Transverse colon (tissue), 4 donors: ENCODE measurements at regions not wholly inside any gene's neighbourhood (a gene's known extent, or its start where the extent isn't known, plus 50 kb on each side); places are given as distances from the start of the nearest gene placed in this dataset.

Source experiments
- DNase-seq: peaks from one replicate; pipeline ENCODE4 v3.0.0-alpha.2; 2019
- H3K27ac ChIP-seq, 4 donors: fragments of 200-600 bp; sonication (generic); 2 replicates each; pipeline ENCODE4 v1.5.1; 2016 to 2018; ENCODE audit warnings: inconsistent platforms in 4 of 4
- H3K27me3 ChIP-seq: fragments of 200-600 bp; sonication (generic); 2 replicates; pipeline ENCODE4 v1.5.1; 2017; ENCODE audit warnings: inconsistent platforms
- H3K36me3 ChIP-seq, 4 donors: fragments of 200-600 bp; sonication (generic); 2 replicates each; pipeline ENCODE4 v1.5.1; 2017 to 2019; ENCODE audit warnings: inconsistent platforms in 4 of 4
- H3K4me1 ChIP-seq, 4 donors: fragments of 200-600 bp; sonication (generic); 2 replicates each; pipeline ENCODE4 v1.5.1; 2017 to 2020; ENCODE audit warnings: inconsistent platforms in 4 of 4
- H3K4me3 ChIP-seq, 4 donors: fragments of 200-600 bp; sonication (generic); 1 replicate in 1 of 4; 2 replicates in 3 of 4; pipeline versions ENCODE4 v1.5.1 to v1.6.1; 2017 to 2019; ENCODE audit warnings: inconsistent platforms in 4 of 4
- H3K9me3 ChIP-seq, 2 donors: fragments of 200-600 bp; sonication (generic); 2 replicates each; pipeline ENCODE4 v1.5.1; 2017 to 2019; ENCODE audit warnings: inconsistent platforms in 2 of 2
- EP300 ChIP-seq: sonication (generic); formaldehyde crosslinking; IDR thresholded peaks from one replicate; pipeline ENCODE4 v1.6.1; 2017; ENCODE audit warnings: antibody characterized with exemption, low read depth
- POLR2A ChIP-seq: fragments of 450-650 bp; IDR thresholded peaks from one replicate; pipeline ENCODE4 v1.6.1; 2016; ENCODE audit warnings: antibody characterized with exemption, mild to moderate bottlenecking, moderate library complexity
- POLR2AphosphoS5 ChIP-seq, 3 donors: sonication (generic); formaldehyde crosslinking; IDR thresholded peaks; one replicate each; pipeline ENCODE4 v1.6.1; 2016; ENCODE audit warnings: antibody characterized with exemption in 3 of 3
- WGBS, 2 donors: methylation state at CpG; one replicate each; pipeline ENCODE4 v1.1.5; 2018; ENCODE audit warnings: low coverage in 1 of 2; 5-methylcytosine and 5-hydroxymethylcytosine counted together
- in situ Hi-C, 4 donors: fragments of 200-750 bp; cut with MboI; loops; one replicate each; pipeline versions ENCODE4 v1.15.0 to v1.15.1; 2017; ENCODE audit warnings: low sequenced_read_pairs in 3 of 4, low pct_ligation_motif_present in 1 of 4, low pct_unique_long_range_greater_than_20kb in 1 of 4
- intact Hi-C: fragments of 100-400 bp; cut with DNase I; formaldehyde crosslinking; loops from one replicate; pipeline ENCODE4 v1.15.1; 2023; ENCODE audit warnings: low total_unique reads
- TF ChIP-seq, protein P1 (sequence below), 5 experiments: fragments of 200-600 bp in 3 of 5; fragments of 450-650 bp in 2 of 5; sonication (generic) in 3 of 5; IDR thresholded peaks; 1 replicate in 2 of 5; 2 replicates in 3 of 5; pipeline ENCODE4 v1.5.1; 2016 to 2017; ENCODE audit warnings: antibody characterized with exemption in 5 of 5, inconsistent platforms in 3 of 5, mild to moderate bottlenecking in 2 of 5, moderate library complexity in 1 of 5

- no peaks in the 10 kb centered on the region for H3K4me1 ChIP-seq
- no peak for DNase-seq
- no peaks in the 10 kb centered on the region for H3K27me3 ChIP-seq
- TF ChIP-seq EP300 (no peak), POLR2AphosphoS5 (IDR thresholded peaks at IDR 0.05) (no peak), POLR2A (no peak)
- TF ChIP-seq, protein P1, sequence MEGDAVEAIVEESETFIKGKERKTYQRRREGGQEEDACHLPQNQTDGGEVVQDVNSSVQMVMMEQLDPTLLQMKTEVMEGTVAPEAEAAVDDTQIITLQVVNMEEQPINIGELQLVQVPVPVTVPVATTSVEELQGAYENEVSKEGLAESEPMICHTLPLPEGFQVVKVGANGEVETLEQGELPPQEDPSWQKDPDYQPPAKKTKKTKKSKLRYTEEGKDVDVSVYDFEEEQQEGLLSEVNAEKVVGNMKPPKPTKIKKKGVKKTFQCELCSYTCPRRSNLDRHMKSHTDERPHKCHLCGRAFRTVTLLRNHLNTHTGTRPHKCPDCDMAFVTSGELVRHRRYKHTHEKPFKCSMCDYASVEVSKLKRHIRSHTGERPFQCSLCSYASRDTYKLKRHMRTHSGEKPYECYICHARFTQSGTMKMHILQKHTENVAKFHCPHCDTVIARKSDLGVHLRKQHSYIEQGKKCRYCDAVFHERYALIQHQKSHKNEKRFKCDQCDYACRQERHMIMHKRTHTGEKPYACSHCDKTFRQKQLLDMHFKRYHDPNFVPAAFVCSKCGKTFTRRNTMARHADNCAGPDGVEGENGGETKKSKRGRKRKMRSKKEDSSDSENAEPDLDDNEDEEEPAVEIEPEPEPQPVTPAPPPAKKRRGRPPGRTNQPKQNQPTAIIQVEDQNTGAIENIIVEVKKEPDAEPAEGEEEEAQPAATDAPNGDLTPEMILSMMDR (IDR thresholded peaks at IDR 0.05): no peak
- intact Hi-C loops: no loop called here
- in situ Hi-C loops: no loop called here
- H3K36me3 ChIP-seq: no peaks in the 10 kb centered on the region
- H3K4me3 ChIP-seq: no peak overlapping the region
- WGBS, 2 donors: 73 to 80% methylated on average over 4 of the region's 4 CpGs
- H3K9me3 ChIP-seq: no peaks in the 10 kb centered on the region
- H3K27ac ChIP-seq: no peak overlapping the region
These were observed 279.6 kb downstream of the NUAK1 start for GRCh38 chr12:105858981-105859710.

DNA sequence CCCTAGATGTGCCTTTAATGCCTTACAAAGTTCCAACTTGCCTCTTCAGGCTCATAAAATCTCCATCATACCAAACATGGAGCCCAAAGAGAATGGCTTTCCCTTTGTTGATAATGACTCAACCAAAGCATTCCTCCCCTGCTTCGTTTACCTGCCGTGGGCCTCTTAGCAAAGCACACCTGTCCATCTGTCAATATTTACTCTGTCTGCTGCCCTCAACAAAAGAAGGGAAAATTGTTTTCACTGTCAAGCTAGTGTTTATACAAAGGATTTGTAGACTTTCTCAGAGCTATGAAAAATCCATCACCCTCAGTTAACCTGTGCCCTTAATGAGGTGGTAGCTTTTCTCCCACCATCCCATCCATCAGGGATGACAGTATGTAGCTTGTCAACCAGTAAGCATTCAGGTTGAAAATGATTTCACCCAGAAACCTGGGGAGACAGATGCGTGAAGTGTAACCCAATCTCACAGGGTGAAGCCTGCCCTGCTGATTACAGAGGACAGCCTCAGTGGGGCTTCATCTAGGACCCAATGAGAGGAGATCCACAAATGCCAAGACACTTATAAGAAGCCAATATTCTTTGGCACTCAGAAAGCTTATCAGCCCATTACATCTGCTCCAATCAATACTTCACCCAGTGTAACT is 278.1 kb downstream of the NUAK1 start:
- TF ChIP-seq POLR2AphosphoS5 (IDR thresholded peaks at IDR 0.05): no peak
- TF ChIP-seq, protein P1 (IDR thresholded peaks at IDR 0.05): no peak
- TF ChIP-seq POLR2A: no peak
- no peak for TF ChIP-seq EP300
- H3K27me3 ChIP-seq: no peaks in the 10 kb centered on the region
- H3K9me3 ChIP-seq: no peaks in the 10 kb centered on the region
- in situ Hi-C loops: no loop called here
- no peak overlapping the region for H3K27ac ChIP-seq
- DNase-seq: no peak
- no peaks in the 10 kb centered on the region for H3K4me1 ChIP-seq
- no peaks in the 10 kb centered on the region for H3K36me3 ChIP-seq
- intact Hi-C loops: no loop called here
- WGBS, 2 donors: 27 to 64% methylated on average over 2 to 3 of the region's 3 CpGs
- H3K4me3 ChIP-seq: no peak overlapping the region

DNA sequence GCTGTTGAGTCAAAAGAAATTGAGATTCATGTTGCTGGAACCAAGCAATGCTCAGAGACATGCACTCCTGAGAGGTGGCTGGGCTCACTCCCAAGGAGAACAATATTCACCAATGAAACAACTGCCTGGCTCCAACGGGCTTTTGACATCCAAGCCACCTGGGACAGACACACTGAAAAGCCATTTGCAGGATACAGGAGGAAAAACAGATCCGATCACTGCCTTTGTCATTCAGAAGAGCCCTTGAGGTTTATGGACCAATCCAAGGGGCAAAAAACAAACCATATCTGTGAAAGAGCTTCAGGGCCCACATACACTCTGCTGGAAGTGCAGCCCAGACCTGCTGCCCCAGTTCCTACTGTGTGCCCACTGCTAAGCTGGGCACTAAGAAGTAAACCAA is 277.5 kb downstream of the NUAK1 start:
- in situ Hi-C loops (no loop called here), intact Hi-C loops (no loop called here)
- Histone ChIP-seq H3K27ac (no peak overlapping the region), H3K36me3 (no peaks in the 10 kb centered on the region), H3K9me3 (no peaks in the 10 kb centered on the region), H3K4me3 (no peak overlapping the region), H3K4me1 (no peaks in the 10 kb centered on the region), H3K27me3 (no peaks in the 10 kb centered on the region)
- 65% methylated on average over 2 of the region's 2 CpGs; no CpG with 5 or more reads in 1 of the 2 donors for WGBS, 2 donors
- DNase-seq: no peak
- TF ChIP-seq EP300 (no peak), POLR2A (no peak), POLR2AphosphoS5 (IDR thresholded peaks at IDR 0.05) (no peak)
- TF ChIP-seq, protein P1 (IDR thresholded peaks at IDR 0.05): no peak

GRCh38 chr12:105862163-105862821 is 276.5 kb downstream of the NUAK1 start:
- WGBS, 2 donors: 70 to 84% methylated on average over 2 to 10 of the region's 10 CpGs
- DNase-seq: no peak
- in situ Hi-C loops (no loop called here), intact Hi-C loops (no loop called here)
- no peak overlapping the region for H3K4me3 ChIP-seq
- no peaks in the 10 kb centered on the region for H3K36me3 ChIP-seq
- no peaks in the 10 kb centered on the region for H3K9me3 ChIP-seq
- TF ChIP-seq POLR2AphosphoS5 (IDR thresholded peaks at IDR 0.05) (no peak), POLR2A (no peak), EP300 (no peak)
- TF ChIP-seq, protein P1 (IDR thresholded peaks at IDR 0.05): no peak
- no peaks in the 10 kb centered on the region for H3K4me1 ChIP-seq
- H3K27me3 ChIP-seq: no peaks in the 10 kb centered on the region
- no peak overlapping the region for H3K27ac ChIP-seq
